K562 (cell line): ENCODE measurements at regions not wholly inside any gene's neighbourhood (a gene's known extent, or its start where the extent isn't known, plus 50 kb on each side); places are given as distances from the start of the nearest gene placed in this dataset.
A peak's percentile ranks its signal among the peaks of the same experiment; 100 is the strongest.

ENCODE experiments used
- ATAC-seq: fragments of 200-7000 bp; cut with Tn5 transposase; 3 replicates; pipeline ENCODE4 v1.9.1; 2020; ENCODE audit warnings: moderate library complexity
- BruUV-seq: library from RNA; stranded (reverse); fragments of 400-500 nt; replicated peaks from 2 replicates; lab custom pipeline; 2021; lab: Mats Ljungman, UMichigan
- CTCF ChIA-PET: fragments of 300-600 bp; formaldehyde crosslinking; extraction: SDS; loops from one replicate; lab custom pipeline; 2021; ENCODE audit warnings: low intra/inter-chr PET ratio; lab: Yijun Ruan, JAX
- POLR2A ChIA-PET: fragments of 300-600, 350-650 bp; sonication (Branson Sonifier 250); formaldehyde crosslinking; extraction: SDS; loops from one replicate; lab custom pipeline; 2021; ENCODE audit warnings: antibody characterized with exemption, inconsistent platforms; lab: Yijun Ruan, JAX
- DNase-seq, 4 experiments: peaks; one replicate each; pipeline versions ENCODE4 v3.0.0 to v3.0.0-alpha.2; 2011 to 2018; ENCODE audit warnings: low spot score in 3 of 4, mixed read lengths in 3 of 4; ENCODE audit errors: extremely low read depth in 1 of 4
- FAIRE-seq: peaks from 2 replicates; lab custom pipeline; 2011; peaks lifted over from hg19 to GRCh38; lab: Jason Lieb, UNC
- H2AFZ ChIP-seq: 2 replicates; pipeline ENCODE4 v1.6.0; 2011; ENCODE audit warnings: low read depth, low read length, control low read depth, inconsistent platforms
- H3K27ac ChIP-seq: fragments of 200-600 bp; 3 replicates; pipeline ENCODE4 v1.8.0; 2011; ENCODE audit warnings: low read depth, mild to moderate bottlenecking, control low read depth, inconsistent platforms, low read length, moderate library complexity, mixed read lengths; ENCODE audit errors: extremely low read depth
- H3K27me3 ChIP-seq, 2 experiments: fragments of 300-600 bp in 1 of 2; 2 replicates in 1 of 2; 3 replicates in 1 of 2; pipeline versions ENCODE4 v1.6.0 to v1.8.0; 2011; ENCODE audit warnings: inconsistent platforms in 2 of 2, low read length in 2 of 2, mild to moderate bottlenecking in 1 of 2, mixed read lengths in 1 of 2, moderate library complexity in 1 of 2; ENCODE audit not compliant: control insufficient read depth in 2 of 2, insufficient read depth in 2 of 2
- H3K36me3 ChIP-seq: fragments of 300-600 bp; 3 replicates; pipeline ENCODE4 v1.8.0; 2011; ENCODE audit warnings: mild to moderate bottlenecking, low read length, inconsistent platforms; ENCODE audit not compliant: control insufficient read depth, insufficient read depth
- H3K4me1 ChIP-seq, 2 experiments: fragments of 200-600 bp in 1 of 2; replicated peaks in 1 of 2; 2 replicates in 1 of 2; 3 replicates in 1 of 2; pipeline versions ENCODE4 v1.5.1 to v1.8.0; 2011; ENCODE audit warnings: inconsistent platforms in 2 of 2, low read length in 2 of 2, mild to moderate bottlenecking in 1 of 2, mixed read lengths in 1 of 2, moderate library complexity in 1 of 2; ENCODE audit not compliant: control insufficient read depth in 2 of 2, insufficient read depth in 2 of 2
- H3K4me2 ChIP-seq: 2 replicates; pipeline ENCODE4 v1.6.1; 2011; ENCODE audit warnings: low read length, control low read depth, inconsistent platforms, mixed read lengths; ENCODE audit not compliant: insufficient read depth
- H3K4me3 ChIP-seq: fragments of 200-600 bp; sonication (generic), shearing (Covaris generic); 2 replicates; pipeline ENCODE4 v1.5.1; 2016; ENCODE audit warnings: control low read depth, inconsistent platforms
- H3K79me2 ChIP-seq: fragments of 200-600 bp; 3 replicates; pipeline ENCODE4 v1.8.0; 2011; ENCODE audit warnings: low read length, inconsistent platforms; ENCODE audit not compliant: control insufficient read depth, insufficient read depth
- H3K9ac ChIP-seq, 2 experiments: 2 replicates each; pipeline versions ENCODE4 v1.6.0 to v1.6.1; 2011; ENCODE audit warnings: low read depth in 2 of 2, low read length in 2 of 2, control low read depth in 1 of 2, inconsistent platforms in 1 of 2, mild to moderate bottlenecking in 1 of 2, mixed read lengths in 1 of 2; ENCODE audit not compliant: insufficient read depth in 1 of 2
- H3K9me1 ChIP-seq: one replicate; pipeline ENCODE4 v1.6.0; 2011; ENCODE audit warnings: inconsistent platforms, mild to moderate bottlenecking, low read length, moderate library complexity; ENCODE audit not compliant: control insufficient read depth, insufficient read depth
- H3K9me3 ChIP-seq: replicated peaks from 2 replicates; pipeline ENCODE4 v1.5.1; 2011; ENCODE audit warnings: low read depth, low read length, inconsistent platforms; ENCODE audit not compliant: control insufficient read depth, insufficient read depth
- H4K20me1 ChIP-seq: replicated peaks from 2 replicates; pipeline ENCODE4 v1.6.1; 2011; ENCODE audit warnings: low read length, inconsistent platforms, mixed read lengths; ENCODE audit not compliant: control insufficient read depth, insufficient read depth
- CEBPB ChIP-seq: fragments of 450-650 bp; IDR thresholded peaks from 2 replicates; pipeline ENCODE4 v1.6.1; 2016; ENCODE audit warnings: missing genetic modification characterization, missing compliant biosample characterization
- FOXA3 ChIP-seq, 2 experiments: fragments of 450-650 bp in 1 of 2; sonication (generic) in 1 of 2; formaldehyde crosslinking; IDR thresholded peaks in 1 of 2; conservative IDR thresholded peaks in 1 of 2; 2 replicates each; pipeline versions ENCODE4 v1.4.0 to v1.8.0; 2020 to 2022; ENCODE audit warnings: mild to moderate bottlenecking in 2 of 2, missing genetic modification reagents in 1 of 2
- KAT2B ChIP-seq: IDR thresholded peaks from one replicate; pipeline ENCODE4 v1.6.1; 2012; ENCODE audit warnings: low read depth, mild to moderate bottlenecking, control low read depth, inconsistent platforms, low read length, moderate library complexity
- KAT7 ChIP-seq: sonication (generic); formaldehyde crosslinking; IDR thresholded peaks from 2 replicates; pipeline ENCODE4 v1.8.0; 2022; ENCODE audit warnings: missing genetic modification reagents, mild to moderate bottlenecking, borderline replicate concordance
- MBD2 ChIP-seq: sonication (generic); IDR thresholded peaks from 2 replicates; pipeline ENCODE4 v1.6.1; 2016; ENCODE audit warnings: low read depth, borderline replicate concordance
- NR4A1 ChIP-seq, 2 experiments: fragments of 250-450 bp in 1 of 2; fragments of 450-650 bp in 1 of 2; sonication (Bioruptor Pico) in 1 of 2; IDR thresholded peaks; 2 replicates each; pipeline versions ENCODE4 v1.4.0 to v1.6.1; 2016 to 2020; ENCODE audit warnings: mild to moderate bottlenecking in 2 of 2, missing compliant biosample characterization in 1 of 2, missing genetic modification characterization in 1 of 2, moderate library complexity in 1 of 2
- WGBS: fragments of 100-300 bp; shearing (Covaris generic); methylation state at CpG from one replicate; pipeline ENCODE4 v1.1.6; 2016; ENCODE audit warnings: low coverage, mixed read lengths; ENCODE audit not compliant: insufficient coverage; ENCODE audit errors: missing lambda C conversion rate; 5-methylcytosine and 5-hydroxymethylcytosine counted together
- in situ Hi-C: fragments of 300-500 bp; cut with MboI; formaldehyde crosslinking; loops from 4 replicates; pipeline ENCODE4 v1.15.0; 2018; ENCODE audit warnings: inconsistent platforms, mixed read lengths
- intact Hi-C: fragments of 100-400 bp; cut with micrococcal nuclease; formaldehyde crosslinking; loops from 2 replicates; pipeline ENCODE4 v1.14.2; 2022
- TF ChIP-seq, protein P1 (sequence below): sonication (generic); formaldehyde crosslinking; IDR thresholded peaks from 2 replicates; pipeline ENCODE4 v1.8.1; 2023; ENCODE audit warnings: mild to moderate bottlenecking, missing genetic modification reagents, moderate library complexity
- TF ChIP-seq, protein P2 (sequence below): fragments of 250-450 bp; sonication (Bioruptor Pico); IDR thresholded peaks from 2 replicates; pipeline ENCODE4 v1.4.0; 2020; ENCODE audit warnings: mild to moderate bottlenecking

DNA sequence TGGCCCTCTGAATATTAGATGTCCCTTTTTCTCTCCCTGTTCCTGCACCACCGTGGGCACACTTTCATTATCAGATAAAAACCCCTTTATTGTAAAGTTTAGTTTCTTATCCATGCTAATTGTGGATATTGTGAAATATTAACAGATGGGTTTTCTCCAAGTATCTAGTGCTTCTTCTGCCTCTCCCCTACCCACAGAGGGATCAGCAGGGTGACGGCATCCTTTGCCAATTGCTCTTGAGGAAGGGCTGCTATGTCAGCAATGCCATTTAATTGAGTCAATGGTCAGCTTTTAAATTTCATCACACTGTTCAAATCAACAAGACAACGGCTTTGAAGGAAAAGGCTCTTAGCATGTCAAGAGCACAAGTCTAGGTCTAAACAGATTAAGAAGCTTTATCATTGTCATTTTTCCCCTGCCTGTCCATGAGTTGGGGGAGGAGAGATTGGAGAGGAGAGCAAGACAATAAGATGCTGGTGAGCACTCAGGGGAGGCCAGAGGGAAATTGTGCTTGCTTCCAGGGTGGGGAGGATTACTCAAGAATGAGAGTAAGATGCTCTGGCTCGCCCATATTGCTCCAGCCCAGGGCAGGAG is 443.0 kb upstream of the CCL2 start:
- FAIRE-seq (no peak), ATAC-seq (no peak), DNase-seq (no peak)
- no peak overlapping the region for H3K27ac ChIP-seq
- ChIA-PET POLR2A (interaction anchor here (1.1 to 1.3 kb wide), 2 partner anchors 9 to 116 kb away, joined by 4 read pairs; no protein-coding TSS in a partner anchor), CTCF (no interaction called here)
- no TSS peak for BruUV-seq
- TF ChIP-seq CEBPB (peak; percentile 69), MBD2 (no peak), NR4A1 (CRISPR knock-in tag; IDR thresholded peaks at IDR 0.05) (no peak), NR4A1 (tag; IDR thresholded peaks at IDR 0.05) (no peak), FOXA3 (CRISPR knock-in tag; conservative IDR thresholded peaks at IDR 0.05 in 1 of 2, IDR thresholded peaks at IDR 0.05 in 1 of 2) (no peak), KAT2B (no peak), KAT7 (CRISPR knock-in tag) (no peak)
- TF ChIP-seq, protein P1, sequence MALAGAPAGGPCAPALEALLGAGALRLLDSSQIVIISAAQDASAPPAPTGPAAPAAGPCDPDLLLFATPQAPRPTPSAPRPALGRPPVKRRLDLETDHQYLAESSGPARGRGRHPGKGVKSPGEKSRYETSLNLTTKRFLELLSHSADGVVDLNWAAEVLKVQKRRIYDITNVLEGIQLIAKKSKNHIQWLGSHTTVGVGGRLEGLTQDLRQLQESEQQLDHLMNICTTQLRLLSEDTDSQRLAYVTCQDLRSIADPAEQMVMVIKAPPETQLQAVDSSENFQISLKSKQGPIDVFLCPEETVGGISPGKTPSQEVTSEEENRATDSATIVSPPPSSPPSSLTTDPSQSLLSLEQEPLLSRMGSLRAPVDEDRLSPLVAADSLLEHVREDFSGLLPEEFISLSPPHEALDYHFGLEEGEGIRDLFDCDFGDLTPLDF, result no peak
- TF ChIP-seq, protein P2, sequence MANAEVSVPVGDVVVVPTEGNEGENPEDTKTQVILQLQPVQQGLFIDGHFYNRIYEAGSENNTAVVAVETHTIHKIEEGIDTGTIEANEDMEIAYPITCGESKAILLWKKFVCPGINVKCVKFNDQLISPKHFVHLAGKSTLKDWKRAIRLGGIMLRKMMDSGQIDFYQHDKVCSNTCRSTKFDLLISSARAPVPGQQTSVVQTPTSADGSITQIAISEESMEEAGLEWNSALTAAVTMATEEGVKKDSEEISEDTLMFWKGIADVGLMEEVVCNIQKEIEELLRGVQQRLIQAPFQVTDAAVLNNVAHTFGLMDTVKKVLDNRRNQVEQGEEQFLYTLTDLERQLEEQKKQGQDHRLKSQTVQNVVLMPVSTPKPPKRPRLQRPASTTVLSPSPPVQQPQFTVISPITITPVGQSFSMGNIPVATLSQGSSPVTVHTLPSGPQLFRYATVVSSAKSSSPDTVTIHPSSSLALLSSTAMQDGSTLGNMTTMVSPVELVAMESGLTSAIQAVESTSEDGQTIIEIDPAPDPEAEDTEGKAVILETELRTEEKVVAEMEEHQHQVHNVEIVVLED (CRISPR knock-in tag), result no peak
- intact Hi-C loops (no loop called here), in situ Hi-C loops (no loop called here)
- H3K4me1 ChIP-seq, result no peaks in the 10 kb centered on the region
- no peaks in the 10 kb centered on the region for H3K9me1 ChIP-seq
- no peaks in the 10 kb centered on the region for H4K20me1 ChIP-seq
- no peak overlapping the region for H3K4me2 ChIP-seq
- no peak overlapping the region for H3K9ac ChIP-seq
- WGBS, result 0% methylated on average over 4 of the region's 4 CpGs
- H3K27me3 ChIP-seq, result peaks cover 10 to 17% of the 10 kb centered on the region in 2 experiments
- H3K36me3 ChIP-seq, result no peaks in the 10 kb centered on the region
- H3K4me3 ChIP-seq, result no peak overlapping the region
- H3K9me3 ChIP-seq, result no peaks in the 10 kb centered on the region
- no peaks in the 10 kb centered on the region for H3K79me2 ChIP-seq
- H2AFZ ChIP-seq, result no peak overlapping the region
